Spleen (tissue), 11 donors: ENCODE measurements at regions not wholly inside any gene's neighbourhood (a gene's known extent, or its start where the extent isn't known, plus 50 kb on each side); places are given as distances from the start of the nearest gene placed in this dataset.

Experiments
- DNase-seq: peaks from one replicate; pipeline ENCODE4 v3.0.0-alpha.2; 2020
- H3K27ac ChIP-seq, 8 donors: fragments of 200-600 bp; sonication (generic) in 7 of 8; 1 replicate in 4 of 8; 2 replicates in 4 of 8; pipeline versions ENCODE4 v1.5.0 to v1.8.0; 2016 to 2021; ENCODE audit warnings: inconsistent platforms in 4 of 8, mild to moderate bottlenecking in 4 of 8, moderate library complexity in 1 of 8
- H3K27me3 ChIP-seq, 7 donors: fragments of 200-600 bp; sonication (generic) in 6 of 7; replicated peaks in 1 of 7; 1 replicate in 4 of 7; 2 replicates in 3 of 7; pipeline versions ENCODE4 v1.5.0 to v1.8.0; 2016 to 2021; ENCODE audit warnings: inconsistent platforms in 3 of 7, mild to moderate bottlenecking in 1 of 7
- H3K36me3 ChIP-seq, 6 donors: fragments of 200-600 bp; sonication (generic) in 5 of 6; 1 replicate in 4 of 6; 2 replicates in 2 of 6; pipeline versions ENCODE4 v1.5.0 to v1.8.0; 2016 to 2021; ENCODE audit warnings: inconsistent platforms in 2 of 6
- H3K4me1 ChIP-seq, 6 donors: fragments of 200-600 bp; sonication (generic) in 5 of 6; 1 replicate in 3 of 6; 2 replicates in 3 of 6; pipeline versions ENCODE4 v1.5.0 to v1.8.0; 2016 to 2021; ENCODE audit warnings: inconsistent platforms in 3 of 6
- H3K4me3 ChIP-seq, 8 donors: fragments of 200-600 bp; sonication (generic) in 7 of 8; 1 replicate in 4 of 8; 2 replicates in 4 of 8; pipeline versions ENCODE4 v1.5.0 to v1.8.0; 2016 to 2021; ENCODE audit warnings: inconsistent platforms in 4 of 8, mild to moderate bottlenecking in 4 of 8, moderate library complexity in 2 of 8
- H3K9me3 ChIP-seq, 8 donors: fragments of 200-600 bp; sonication (generic) in 7 of 8; 1 replicate in 4 of 8; 2 replicates in 4 of 8; pipeline versions ENCODE4 v1.5.0 to v1.8.0; 2016 to 2021; ENCODE audit warnings: inconsistent platforms in 4 of 8
- POLR2A ChIP-seq, 3 donors: fragments of 450-650 bp; IDR thresholded peaks; one replicate each; pipeline ENCODE4 v1.5.1; 2017; ENCODE audit warnings: antibody characterized with exemption in 3 of 3, mild to moderate bottlenecking in 1 of 3
- POLR2AphosphoS5 ChIP-seq, 3 donors: sonication (generic); formaldehyde crosslinking; IDR thresholded peaks; one replicate each; pipeline ENCODE4 v1.5.1; 2017; ENCODE audit warnings: antibody characterized with exemption in 3 of 3
- whole genome bisulfite sequencing, 5 donors: extraction: QIAGEN DNeasy Blood & Tissue Kit in 3 of 5; methylation state at CpG; one replicate each; pipeline versions ENCODE4 v1.1.5 to v1.1.7; 2013 to 2018; 5-methylcytosine and 5-hydroxymethylcytosine counted together
- intact Hi-C: fragments of 100-400 bp; cut with DNase I; formaldehyde crosslinking; loops from one replicate; pipeline ENCODE4 v1.15.0; 2023; ENCODE audit warnings: low total_unique reads
- TF ChIP-seq, protein P1 (sequence below), 11 experiments: fragments of 200-600 bp in 7 of 11; fragments of 450-650 bp in 4 of 11; sonication (generic) in 4 of 11; IDR thresholded peaks in 8 of 11; conservative IDR thresholded peaks in 3 of 11; 1 replicate in 7 of 11; 2 replicates in 4 of 11; pipeline versions ENCODE4 v1.4.0 to v1.8.0; 2016 to 2021; ENCODE audit warnings: antibody characterized with exemption in 11 of 11, inconsistent platforms in 4 of 11, mild to moderate bottlenecking in 1 of 11
- donor health status: healthy with polysubstance abuse.
- donor health status: DM: no; HTN: no; CAD: no; lungs with moderate emphysema.
- donor health status: DM: no; HTN: no; CAD: no.
- donor health status: Bipolar disorder and iron deficiency.
- donor health status: healthy.
- donor health status: DM: no; HTN: no; CAD: no.
- donor health status: DM: yes; HTN: yes; CAD: no.

DNA sequence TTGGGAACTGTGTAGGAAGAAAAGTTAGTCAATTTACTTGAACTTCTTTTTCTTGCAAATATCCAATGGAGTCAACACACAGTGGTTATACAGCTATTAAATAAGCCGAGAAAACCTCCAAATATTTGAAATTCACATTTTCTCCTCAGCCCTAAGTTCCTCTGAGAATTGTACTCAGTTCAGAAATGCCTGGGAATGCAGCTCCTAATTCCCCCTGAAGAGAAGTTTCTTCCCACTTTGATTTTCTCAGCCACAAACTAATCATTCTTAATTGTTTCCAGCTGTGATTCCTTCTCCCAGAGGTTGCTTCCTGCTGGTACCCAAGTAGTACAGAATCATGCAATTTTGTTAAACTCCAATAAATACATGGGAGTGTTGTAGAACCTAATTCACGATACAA, 246.1 kb upstream of the MIR17HG start:
- intact Hi-C loops: no loop called here
- H3K4me3 ChIP-seq: no peak overlapping the region
- no peak overlapping the region for H3K27ac ChIP-seq
- DNase-seq: no peak
- 65 to 80% (median 69%) methylated on average over 2 of the region's 2 CpGs for WGBS, 5 donors
- H3K27me3 ChIP-seq: no peaks in the 10 kb centered on the region
- no peaks in the 10 kb centered on the region for H3K36me3 ChIP-seq
- H3K9me3 ChIP-seq: no peaks in the 10 kb centered on the region
- no peaks in the 10 kb centered on the region for H3K4me1 ChIP-seq
- TF ChIP-seq POLR2AphosphoS5 (IDR thresholded peaks at IDR 0.05) (no peak), POLR2A (IDR thresholded peaks at IDR 0.05) (no peak)
- TF ChIP-seq, protein P1, sequence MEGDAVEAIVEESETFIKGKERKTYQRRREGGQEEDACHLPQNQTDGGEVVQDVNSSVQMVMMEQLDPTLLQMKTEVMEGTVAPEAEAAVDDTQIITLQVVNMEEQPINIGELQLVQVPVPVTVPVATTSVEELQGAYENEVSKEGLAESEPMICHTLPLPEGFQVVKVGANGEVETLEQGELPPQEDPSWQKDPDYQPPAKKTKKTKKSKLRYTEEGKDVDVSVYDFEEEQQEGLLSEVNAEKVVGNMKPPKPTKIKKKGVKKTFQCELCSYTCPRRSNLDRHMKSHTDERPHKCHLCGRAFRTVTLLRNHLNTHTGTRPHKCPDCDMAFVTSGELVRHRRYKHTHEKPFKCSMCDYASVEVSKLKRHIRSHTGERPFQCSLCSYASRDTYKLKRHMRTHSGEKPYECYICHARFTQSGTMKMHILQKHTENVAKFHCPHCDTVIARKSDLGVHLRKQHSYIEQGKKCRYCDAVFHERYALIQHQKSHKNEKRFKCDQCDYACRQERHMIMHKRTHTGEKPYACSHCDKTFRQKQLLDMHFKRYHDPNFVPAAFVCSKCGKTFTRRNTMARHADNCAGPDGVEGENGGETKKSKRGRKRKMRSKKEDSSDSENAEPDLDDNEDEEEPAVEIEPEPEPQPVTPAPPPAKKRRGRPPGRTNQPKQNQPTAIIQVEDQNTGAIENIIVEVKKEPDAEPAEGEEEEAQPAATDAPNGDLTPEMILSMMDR (IDR thresholded peaks at IDR 0.05 in 8 of 11, conservative IDR thresholded peaks at IDR 0.05 in 3 of 11): no peak

DNA sequence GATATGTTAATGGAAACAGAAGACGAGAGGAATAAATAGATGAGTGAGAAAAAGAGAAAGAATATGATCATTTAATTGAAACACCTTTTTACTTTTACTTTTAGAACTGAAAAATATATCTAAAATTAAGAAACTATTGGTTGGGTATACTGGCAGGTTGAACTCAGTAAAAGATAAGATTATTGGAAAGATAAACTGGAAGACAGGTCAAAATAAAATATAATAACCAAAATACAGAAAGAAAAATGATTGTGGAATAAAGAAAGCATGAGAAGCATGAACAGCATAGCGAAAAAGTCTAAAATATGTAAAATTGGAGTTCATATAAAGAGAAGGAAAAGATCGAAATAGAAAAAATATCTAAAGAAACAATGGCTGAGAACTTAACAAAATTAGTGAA, 242.2 kb upstream of the MIR17HG start:
- 84 to 93% (median 92%) methylated on average over 3 of the region's 3 CpGs for WGBS, 5 donors
- no peaks in the 10 kb centered on the region for H3K9me3 ChIP-seq
- no peak overlapping the region for H3K27ac ChIP-seq
- H3K27me3 ChIP-seq: no peaks in the 10 kb centered on the region
- no peaks in the 10 kb centered on the region for H3K36me3 ChIP-seq
- no peak overlapping the region for H3K4me3 ChIP-seq
- intact Hi-C loops: no loop called here
- TF ChIP-seq POLR2A (IDR thresholded peaks at IDR 0.05) (no peak), POLR2AphosphoS5 (IDR thresholded peaks at IDR 0.05) (no peak)
- TF ChIP-seq, protein P1 (IDR thresholded peaks at IDR 0.05 in 8 of 11, conservative IDR thresholded peaks at IDR 0.05 in 3 of 11): no peak
- H3K4me1 ChIP-seq: no peaks in the 10 kb centered on the region
- no peak for DNase-seq

DNA sequence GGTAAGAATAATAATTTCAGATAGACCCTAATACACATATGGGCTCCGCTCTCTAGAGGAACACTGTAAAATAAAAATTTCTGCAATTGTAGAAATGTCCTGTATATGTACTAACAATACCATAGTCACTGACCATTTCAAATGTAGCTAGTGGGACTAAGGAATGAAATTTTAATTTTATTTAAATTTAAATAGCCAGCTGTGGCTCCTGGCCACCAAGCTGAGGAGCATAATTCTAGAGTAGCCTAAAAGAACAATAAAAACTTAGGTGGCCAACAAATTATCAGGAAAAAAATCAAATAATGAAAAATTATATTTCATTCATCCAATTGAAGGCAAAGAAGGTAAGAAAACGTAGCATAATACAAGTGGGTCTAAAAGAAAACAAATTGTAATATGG, 240.9 kb upstream of the MIR17HG start:
- no peaks in the 10 kb centered on the region for H3K36me3 ChIP-seq
- H3K27ac ChIP-seq: no peak overlapping the region
- 73 to 85% (median 83%) methylated on average over 2 of the region's 2 CpGs for WGBS, 5 donors
- H3K27me3 ChIP-seq: no peaks in the 10 kb centered on the region
- intact Hi-C loops: no loop called here
- TF ChIP-seq, protein P1 (IDR thresholded peaks at IDR 0.05 in 8 of 11, conservative IDR thresholded peaks at IDR 0.05 in 3 of 11): no peak
- TF ChIP-seq POLR2AphosphoS5 (IDR thresholded peaks at IDR 0.05) (no peak), POLR2A (IDR thresholded peaks at IDR 0.05) (no peak)
- H3K4me1 ChIP-seq: no peaks in the 10 kb centered on the region
- no peak overlapping the region for H3K4me3 ChIP-seq
- H3K9me3 ChIP-seq: no peaks in the 10 kb centered on the region
- DNase-seq: no peak

DNA sequence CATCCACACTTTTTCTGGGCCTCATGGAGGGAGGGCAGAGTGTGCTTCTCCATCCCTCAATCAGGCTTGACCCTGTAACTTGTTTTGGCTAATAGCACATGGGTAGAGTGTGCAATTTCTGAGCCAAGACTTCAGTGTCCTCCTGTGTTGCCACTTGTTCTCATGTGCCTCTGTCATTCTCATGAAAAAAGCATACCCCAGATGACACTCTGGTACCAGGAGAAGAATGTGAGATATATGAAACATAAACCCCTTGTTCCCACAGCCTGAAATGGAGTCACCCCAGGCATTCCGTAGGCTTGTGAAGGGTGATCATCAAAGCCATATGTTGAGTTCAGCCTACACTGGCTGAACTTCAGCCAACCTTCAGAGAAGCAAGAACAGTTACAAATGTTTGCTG, 239.2 kb upstream of the MIR17HG start:
- H3K9me3 ChIP-seq: no peaks in the 10 kb centered on the region
- no peak for TF ChIP-seq POLR2A (IDR thresholded peaks at IDR 0.05)
- TF ChIP-seq POLR2AphosphoS5 (IDR thresholded peaks at IDR 0.05): no peak
- TF ChIP-seq, protein P1 (IDR thresholded peaks at IDR 0.05 in 8 of 11, conservative IDR thresholded peaks at IDR 0.05 in 3 of 11): no peak
- no peaks in the 10 kb centered on the region for H3K36me3 ChIP-seq
- DNase-seq: no peak
- no peak overlapping the region for H3K27ac ChIP-seq
- no peaks in the 10 kb centered on the region for H3K27me3 ChIP-seq
- intact Hi-C loops: no loop called here
- H3K4me1 ChIP-seq: no peaks in the 10 kb centered on the region
- H3K4me3 ChIP-seq: no peak overlapping the region
- 85 to 100% (median 94%) methylated on average over 1 of the region's 1 CpG for WGBS, 5 donors
